ENCODE measurements at regions not wholly inside any gene's neighbourhood (a gene's known extent, or its start where the extent isn't known, plus 50 kb on each side); places are given as distances from the start of the nearest gene placed in this dataset.

GRCh38 chr5:40124367-40124766, 555.3 kb upstream of the PTGER4 start:
- H4K8ac ChIP-seq (replicated peaks; ENCODE audit: insufficient read length, low read depth, low read length), result no peak overlapping the region
- Mint-ChIP-seq H3K4me1 (no peaks in the 10 kb centered on the region), H3K4me3 (no peak overlapping the region), H3K36me3 (ENCODE audit: insufficient read depth in 1 of 3, low read depth in 3 of 3) (peaks cover 34 to 65% (median 62%) of the 10 kb centered on the region in 3 experiments), H3K27ac (no peak overlapping the region), H3K27me3 (ENCODE audit: low read depth) (peaks cover 2% of the 10 kb centered on the region), H3K9me3 (peaks cover 77 to 83% of the 10 kb centered on the region in 2 experiments)
- TF ChIP-seq CTCF (conservative IDR thresholded peaks at IDR 0.05), result no peak
- H3K4me1 ChIP-seq (ENCODE audit: insufficient read depth, low read length), result no peaks in the 10 kb centered on the region
- no peak overlapping the region for H2BK15ac ChIP-seq (ENCODE audit: low read depth, low read length)
- no peak for DNase-seq
- H2BK12ac ChIP-seq (ENCODE audit: insufficient read length, low read depth, low read length), result no peak overlapping the region
- H4K5ac ChIP-seq (ENCODE audit: insufficient read length, low read depth, low read length), result no peak overlapping the region
- no peak overlapping the region for H3T11ph ChIP-seq (ENCODE audit: low read length)
- no peak overlapping the region for H3K4me2 ChIP-seq (ENCODE audit: insufficient read depth, insufficient read length, low read length)
- no peaks in the 10 kb centered on the region for H4K20me1 ChIP-seq (ENCODE audit: control insufficient read depth, insufficient read depth, insufficient read length)
- H3K23me2 ChIP-seq (ENCODE audit: insufficient read length, low read depth, low read length, poor library complexity, severe bottlenecking), result no peaks in the 10 kb centered on the region
- WGBS (ENCODE audit: extremely low coverage, insufficient read length, low lambda C conversion rate), result no CpG with 5 or more reads among the region's 2 CpGs
- H3K9ac ChIP-seq (ENCODE audit: extremely low read depth, insufficient read length, low read length), result no peak overlapping the region
- H3K27me3 ChIP-seq (ENCODE audit: insufficient read depth, low read length), result no peaks in the 10 kb centered on the region
- H3K18ac ChIP-seq (ENCODE audit: insufficient read length, low read depth, low read length), result no peak overlapping the region
- H3K56ac ChIP-seq (ENCODE audit: insufficient read length, low read depth, low read length), result no peak overlapping the region
- no peak overlapping the region for H2BK120ac ChIP-seq (ENCODE audit: low read depth, low read length, poor library complexity, severe bottlenecking)
- H3K79me2 ChIP-seq (ENCODE audit: insufficient read depth, low read length), result no peaks in the 10 kb centered on the region
- H3K23ac ChIP-seq (ENCODE audit: insufficient read length, low read depth, low read length), result no peak overlapping the region
- H2AFZ ChIP-seq (ENCODE audit: low read length), result no peak overlapping the region
- H3K27ac ChIP-seq (ENCODE audit: insufficient read length, low read depth, low read length), result no peak overlapping the region
- no peak overlapping the region for H2AK5ac ChIP-seq (ENCODE audit: insufficient read length, low read length)
- no peak overlapping the region for H4K91ac ChIP-seq (ENCODE audit: insufficient read length, low read depth, low read length)
- H3K4ac ChIP-seq (ENCODE audit: low read depth, low read length), result no peak overlapping the region
- H3K79me1 ChIP-seq (ENCODE audit: insufficient read depth, low read depth, low read length, poor library complexity, severe bottlenecking), result no peaks in the 10 kb centered on the region
- H3K9me3 ChIP-seq (ENCODE audit: control insufficient read depth, low read depth, low read length), result peaks cover 22% of the 10 kb centered on the region
- H2BK5ac ChIP-seq (ENCODE audit: insufficient read length, low read length), result no peak overlapping the region
- H2BK20ac ChIP-seq (ENCODE audit: low read depth, low read length, poor library complexity, severe bottlenecking), result no peak overlapping the region
- H3K14ac ChIP-seq (ENCODE audit: insufficient read depth, low read length), result no peak overlapping the region

Measured in H9 (cell line).